H1 (cell line): ENCODE measurements at regions not wholly inside any gene's neighbourhood (a gene's known extent, or its start where the extent isn't known, plus 50 kb on each side); places are given as distances from the start of the nearest gene placed in this dataset.

ENCODE experiments used
- CTCF ChIA-PET: fragments of 300-600 bp; sonication (Branson Sonifier 250); formaldehyde crosslinking; loops from one replicate; lab custom pipeline; 2021; ENCODE audit not compliant: partially characterized antibody; lab: Charles Lee
- POLR2A ChIA-PET: fragments of 300-600 bp; sonication (Branson Sonifier 250); formaldehyde crosslinking; loops from one replicate; lab custom pipeline; 2021; ENCODE audit warnings: inconsistent platforms; ENCODE audit not compliant: partially characterized antibody; lab: Charles Lee
- DNase-seq, 2 experiments: peaks; one replicate each; pipeline versions ENCODE4 v3.0.0 to v3.0.0-alpha.2; 2010 to 2022; ENCODE audit warnings: low spot score in 2 of 2, low read depth in 1 of 2, mixed read lengths in 1 of 2
- FAIRE-seq: peaks from 2 replicates; lab custom pipeline; 2011; peaks lifted over from hg19 to GRCh38; lab: Jason Lieb, UNC
- H2AFZ ChIP-seq: 2 replicates; pipeline ENCODE4 v1.8.1; 2012; ENCODE audit warnings: low read length, inconsistent platforms
- H2AK5ac ChIP-seq: 2 replicates; pipeline ENCODE4 v1.6.1; 2013; ENCODE audit warnings: low read depth, low read length
- H2BK120ac ChIP-seq: replicated peaks from 2 replicates; pipeline ENCODE3; 2013; ENCODE audit warnings: low read depth, low read length, inconsistent platforms
- H2BK12ac ChIP-seq: 2 replicates; pipeline ENCODE4 v1.6.1; 2013; ENCODE audit warnings: low read depth, low read length
- H2BK15ac ChIP-seq: 2 replicates; pipeline ENCODE4 v1.6.1; 2013; ENCODE audit warnings: low read length
- H2BK20ac ChIP-seq: 2 replicates; pipeline ENCODE4 v1.6.1; 2013; ENCODE audit warnings: low read length
- H2BK5ac ChIP-seq: 2 replicates; pipeline ENCODE4 v1.6.1; 2013; ENCODE audit warnings: low read depth, low read length
- H3K14ac ChIP-seq: 2 replicates; pipeline ENCODE4 v1.6.1; 2013; ENCODE audit warnings: inconsistent platforms; ENCODE audit not compliant: insufficient read length
- H3K18ac ChIP-seq: 2 replicates; pipeline ENCODE4 v1.6.1; 2013; ENCODE audit warnings: low read length; ENCODE audit errors: extremely low read depth
- H3K23ac ChIP-seq: 2 replicates; pipeline ENCODE4 v1.6.1; 2013; ENCODE audit warnings: inconsistent platforms; ENCODE audit not compliant: insufficient read length
- H3K23me2 ChIP-seq: 2 replicates; pipeline ENCODE4 v1.6.1; 2013; ENCODE audit warnings: low read depth, low read length
- H3K27ac ChIP-seq: 2 replicates; pipeline ENCODE4 v1.6.1; 2011; ENCODE audit warnings: low read depth, low read length, inconsistent platforms
- H3K27me3 ChIP-seq, 4 experiments: replicated peaks in 1 of 4; 1 replicate in 1 of 4; 2 replicates in 3 of 4; pipeline versions ENCODE4 v1.6.1 to v1.8.1; 2011 to 2013; ENCODE audit warnings: low read length in 3 of 4, mild to moderate bottlenecking in 3 of 4, inconsistent platforms in 2 of 4, mixed read lengths in 2 of 4, moderate library complexity in 1 of 4; ENCODE audit not compliant: control insufficient read depth in 3 of 4, insufficient read depth in 3 of 4; ENCODE audit errors: extremely low read depth in 1 of 4
- H3K36me3 ChIP-seq, 4 experiments: 2 replicates each; pipeline versions ENCODE4 v1.6.1 to v1.8.1; 2011 to 2013; ENCODE audit warnings: mild to moderate bottlenecking in 4 of 4, low read length in 3 of 4, moderate library complexity in 2 of 4, control low read depth in 1 of 4, inconsistent platforms in 1 of 4; ENCODE audit not compliant: insufficient read depth in 4 of 4, control insufficient read depth in 2 of 4
- H3K4ac ChIP-seq: replicated peaks from 2 replicates; pipeline ENCODE3; 2013; ENCODE audit warnings: low read length, low read depth, mixed read lengths, inconsistent platforms; ENCODE audit not compliant: insufficient read length
- H3K4me1 ChIP-seq, 4 experiments: replicated peaks in 1 of 4; 1 replicate in 1 of 4; 2 replicates in 3 of 4; pipeline versions ENCODE4 v1.6.1 to v1.8.1; 2011 to 2013; ENCODE audit warnings: low read length in 3 of 4, inconsistent platforms in 2 of 4, mixed read lengths in 1 of 4; ENCODE audit not compliant: insufficient read depth in 4 of 4, control insufficient read depth in 3 of 4
- H3K4me2 ChIP-seq, 2 experiments: 2 replicates each; pipeline versions ENCODE4 v1.6.1 to v1.8.1; 2011 to 2013; ENCODE audit warnings: low read depth in 2 of 2, low read length in 2 of 2, control low read depth in 1 of 2, inconsistent platforms in 1 of 2, mild to moderate bottlenecking in 1 of 2; ENCODE audit not compliant: insufficient read depth in 1 of 2
- H3K4me3 ChIP-seq, 4 experiments: fragments of 200-600, 300-600 bp in 1 of 4; sonication (generic), shearing (Covaris generic), sonication (Bioruptor Twin) in 1 of 4; 2 replicates each; pipeline versions ENCODE4 v1.5.1 to v1.8.1; 2011 to 2016; ENCODE audit warnings: low read length in 4 of 4, low read depth in 3 of 4, control low read depth in 2 of 4, inconsistent platforms in 2 of 4, mild to moderate bottlenecking in 2 of 4, mixed read lengths in 1 of 4, moderate library complexity in 1 of 4; ENCODE audit not compliant: insufficient read depth in 2 of 4; ENCODE audit errors: extremely low read depth in 1 of 4
- H3K56ac ChIP-seq: replicated peaks from 2 replicates; pipeline ENCODE3; 2013; ENCODE audit warnings: low read depth, mild to moderate bottlenecking, mixed read lengths, low read length, inconsistent platforms; ENCODE audit not compliant: insufficient read length
- H3K79me1 ChIP-seq: 2 replicates; pipeline ENCODE4 v1.6.1; 2013; ENCODE audit warnings: low read depth, low read length, control low read depth
- H3K79me2 ChIP-seq, 2 experiments: 2 replicates each; pipeline versions ENCODE4 v1.6.1 to v1.8.1; 2012 to 2013; ENCODE audit warnings: low read length in 2 of 2, mild to moderate bottlenecking in 2 of 2, inconsistent platforms in 1 of 2; ENCODE audit not compliant: insufficient read depth in 2 of 2, control insufficient read depth in 1 of 2
- H3K9ac ChIP-seq, 4 experiments: replicated peaks in 1 of 4; 1 replicate in 1 of 4; 2 replicates in 3 of 4; pipeline versions ENCODE4 v1.6.1 to v1.8.1; 2011 to 2013; ENCODE audit warnings: low read depth in 3 of 4, low read length in 3 of 4, control low read depth in 2 of 4, mild to moderate bottlenecking in 2 of 4, moderate library complexity in 2 of 4, inconsistent platforms in 1 of 4; ENCODE audit errors: extremely low read depth in 1 of 4
- H3K9me3 ChIP-seq, 2 experiments: 2 replicates each; pipeline versions ENCODE4 v1.6.1 to v1.8.1; 2012 to 2013; ENCODE audit warnings: mild to moderate bottlenecking in 2 of 2, moderate library complexity in 2 of 2, control low read depth in 1 of 2, inconsistent platforms in 1 of 2, low read depth in 1 of 2, low read length in 1 of 2, mixed read lengths in 1 of 2; ENCODE audit not compliant: insufficient read depth in 2 of 2
- H4K20me1 ChIP-seq, 2 experiments: replicated peaks in 1 of 2; 2 replicates each; pipeline versions ENCODE3 to v1.8.1; 2011 to 2013; ENCODE audit warnings: inconsistent platforms in 2 of 2, low read length in 2 of 2, mild to moderate bottlenecking in 1 of 2; ENCODE audit not compliant: insufficient read depth in 2 of 2, control insufficient read depth in 1 of 2
- H4K5ac ChIP-seq: 2 replicates; pipeline ENCODE4 v1.6.1; 2013; ENCODE audit warnings: low read length, low read depth, mixed read lengths, inconsistent platforms; ENCODE audit not compliant: insufficient read length
- H4K8ac ChIP-seq: 2 replicates; pipeline ENCODE4 v1.8.0; 2013; ENCODE audit warnings: mild to moderate bottlenecking, moderate library complexity, low read length, inconsistent platforms; ENCODE audit not compliant: insufficient read depth; ENCODE audit errors: extremely low read depth
- H4K91ac ChIP-seq: replicated peaks from 2 replicates; pipeline ENCODE3; 2013; ENCODE audit warnings: low read length, mixed read lengths, inconsistent platforms; ENCODE audit not compliant: insufficient read length
- BCL11A ChIP-seq, 2 experiments: IDR thresholded peaks; one replicate each; pipeline ENCODE4 v1.6.1; 2011; ENCODE audit warnings: low read depth in 2 of 2, low read length in 2 of 2, mild to moderate bottlenecking in 2 of 2
- CBX8 ChIP-seq: fragments of 300-800, 300-1000 bp; sonication (generic); IDR thresholded peaks from 2 replicates; pipeline ENCODE4 v1.7.1; 2016; ENCODE audit warnings: low read depth, low read length, borderline replicate concordance
- CEBPB ChIP-seq: IDR thresholded peaks from 2 replicates; pipeline ENCODE4 v1.6.1; 2012; ENCODE audit warnings: low read depth, low read length
- EP300 ChIP-seq, 2 experiments: IDR thresholded peaks; 1 replicate in 1 of 2; 2 replicates in 1 of 2; pipeline ENCODE4 v1.6.1; 2011 to 2012; ENCODE audit warnings: low read depth in 2 of 2, low read length in 2 of 2, mild to moderate bottlenecking in 2 of 2, borderline replicate concordance in 1 of 2, inconsistent platforms in 1 of 2, moderate library complexity in 1 of 2
- GABPA ChIP-seq: IDR thresholded peaks from 2 replicates; pipeline ENCODE4 v1.6.1; 2011; ENCODE audit warnings: mild to moderate bottlenecking, low read length, moderate library complexity, borderline replicate concordance; ENCODE audit not compliant: insufficient read depth
- HDAC2 ChIP-seq, 2 experiments: fragments of 300-600 bp in 1 of 2; sonication (generic) in 1 of 2; IDR thresholded peaks; 2 replicates each; pipeline ENCODE4 v1.6.1; 2011 to 2012; ENCODE audit warnings: low read depth in 2 of 2, low read length in 2 of 2, mild to moderate bottlenecking in 2 of 2, moderate library complexity in 2 of 2, borderline replicate concordance in 1 of 2, inconsistent platforms in 1 of 2
- JUN ChIP-seq: IDR thresholded peaks from 2 replicates; pipeline ENCODE4 v1.6.1; 2011; ENCODE audit warnings: low read depth, mild to moderate bottlenecking, improper control_type of control experiment, low read length
- KDM1A ChIP-seq: fragments of 200-600, 300-600 bp; sonication (generic); IDR thresholded peaks from 2 replicates; pipeline ENCODE4 v1.7.1; 2016; ENCODE audit warnings: mild to moderate bottlenecking, low read length, borderline replicate concordance
- NRF1 ChIP-seq: IDR thresholded peaks from 2 replicates; pipeline ENCODE4 v1.6.1; 2011; ENCODE audit warnings: mild to moderate bottlenecking, low read depth, low read length, improper control_type of control experiment
- RFX5 ChIP-seq: IDR thresholded peaks from 2 replicates; pipeline ENCODE4 v1.6.1; 2011; ENCODE audit warnings: low read depth, low read length, improper control_type of control experiment, borderline replicate concordance
- SIN3A ChIP-seq, 2 experiments: IDR thresholded peaks in 1 of 2; conservative IDR thresholded peaks in 1 of 2; 2 replicates each; pipeline ENCODE4 v1.6.1; 2011 to 2012; ENCODE audit warnings: low read length in 2 of 2, improper control_type of control experiment in 1 of 2, low read depth in 1 of 2, mild to moderate bottlenecking in 1 of 2
- SIX5 ChIP-seq: IDR thresholded peaks from 2 replicates; pipeline ENCODE4 v1.6.1; 2011; ENCODE audit warnings: mild to moderate bottlenecking, low read depth, low read length
- TAF1 ChIP-seq: IDR thresholded peaks from 2 replicates; pipeline ENCODE4 v1.6.1; 2011; ENCODE audit warnings: mild to moderate bottlenecking, low read depth, low read length
- TCF12 ChIP-seq: IDR thresholded peaks from 2 replicates; pipeline ENCODE4 v1.6.1; 2011; ENCODE audit warnings: low read depth, mild to moderate bottlenecking, low read length
- ZNF274 ChIP-seq: IDR thresholded peaks from 2 replicates; pipeline ENCODE4 v1.7.0; 2012; ENCODE audit warnings: low read length, borderline replicate concordance; ENCODE audit errors: extremely low read depth
- WGBS, 2 experiments: shearing (Covaris generic) in 1 of 2; methylation state at CpG; one replicate each; pipeline versions ENCODE4 v1.1.6 to v1.1.7; 2013 to 2015; ENCODE audit warnings: low lambda C conversion rate in 2 of 2, mixed read lengths in 2 of 2, inconsistent platforms in 1 of 2, low coverage in 1 of 2, missing lambda C conversion rate in 1 of 2; ENCODE audit not compliant: insufficient replicate concordance in 2 of 2, insufficient coverage in 1 of 2, insufficient read length in 1 of 2; ENCODE audit errors: extremely low coverage in 1 of 2, missing lambda C conversion rate in 1 of 2; 5-methylcytosine and 5-hydroxymethylcytosine counted together

- no peaks in the 10 kb centered on the region for H3K79me2 ChIP-seq
- peaks cover 7 to 26% of the 10 kb centered on the region in 2 experiments for H3K9me3 ChIP-seq
- H3K27me3 ChIP-seq: no peaks in the 10 kb centered on the region
- H4K20me1 ChIP-seq: no peaks in the 10 kb centered on the region
- H3K14ac ChIP-seq: no peak overlapping the region
- no peak overlapping the region for H2AFZ ChIP-seq
- no peak overlapping the region for H4K5ac ChIP-seq
- no peak overlapping the region for H2BK15ac ChIP-seq
- H2AK5ac ChIP-seq: no peak overlapping the region
- no peaks in the 10 kb centered on the region; a peak in 1 of 8 replicates for H3K36me3 ChIP-seq
- no peak overlapping the region for H2BK12ac ChIP-seq
- no peak overlapping the region for H2BK5ac ChIP-seq
- H3K23me2 ChIP-seq: no peaks in the 10 kb centered on the region
- DNase-seq: no peak
- no peak overlapping the region for H3K4ac ChIP-seq
- H3K4me1 ChIP-seq: no peaks in the 10 kb centered on the region
- H3K27ac ChIP-seq: no peak overlapping the region
- ChIA-PET POLR2A (no interaction called here), CTCF (no interaction called here)
- H4K8ac ChIP-seq: no peak overlapping the region
- no peak overlapping the region for H4K91ac ChIP-seq
- H3K56ac ChIP-seq: no peak overlapping the region
- no peak for FAIRE-seq
- H3K23ac ChIP-seq: no peak overlapping the region
- H3K18ac ChIP-seq: no peak overlapping the region
- no peak overlapping the region for H2BK20ac ChIP-seq
- H3K4me2 ChIP-seq: no peak overlapping the region
- no peak overlapping the region for H3K9ac ChIP-seq
- no peak overlapping the region for H2BK120ac ChIP-seq
- no peak overlapping the region for H3K4me3 ChIP-seq
- 82% methylated on average over 1 of the region's 1 CpG; no CpG with 5 or more reads in 1 of the 2 experiments for WGBS, 2 experiments
- no peaks in the 10 kb centered on the region for H3K79me1 ChIP-seq
- no peak for TF ChIP-seq JUN
- TF ChIP-seq TAF1: no peak
- no peak for TF ChIP-seq HDAC2 (IDR thresholded peaks at IDR 0.05; ENCODE audit: borderline replicate concordance in 1 of 2, low read depth in 2 of 2, low read length in 2 of 2)
- TF ChIP-seq KDM1A: no peak
- TF ChIP-seq CEBPB: no peak
- TF ChIP-seq GABPA: no peak
- no peak for TF ChIP-seq CBX8
- no peak for TF ChIP-seq BCL11A (IDR thresholded peaks at IDR 0.05; ENCODE audit: low read depth in 2 of 2, low read length in 2 of 2)
- TF ChIP-seq NRF1: no peak
- no peak for TF ChIP-seq RFX5
- TF ChIP-seq SIN3A (conservative IDR thresholded peaks at IDR 0.05 in 1 of 2, IDR thresholded peaks at IDR 0.05 in 1 of 2; ENCODE audit: low read depth in 1 of 2, low read length in 2 of 2): no peak
- TF ChIP-seq ZNF274: no peak
- TF ChIP-seq SIX5: no peak
- no peak for TF ChIP-seq EP300 (IDR thresholded peaks at IDR 0.05; ENCODE audit: borderline replicate concordance in 1 of 2, low read depth in 2 of 2, low read length in 2 of 2)
- TF ChIP-seq TCF12: no peak
Measured at GRCh38 chr11:37306563-37306962, 708.5 kb upstream of the RAG2 start.
